HG03575 (cell line): ENCODE measurements at regions not wholly inside any gene's neighbourhood (a gene's known extent, or its start where the extent isn't known, plus 50 kb on each side); places are given as distances from the start of the nearest gene placed in this dataset.
"Not testable (repeated sequence)": the region's sequence is repeated elsewhere in the genome, so short reads cannot be mapped to it uniquely, and the experiment has no call there.

Experiments used
- ATAC-seq: cut with Tn5 transposase; IDR thresholded peaks from one replicate; pipeline ENCODE4 v1.9.1; 2021; ENCODE audit not compliant: unreplicated experiment, insufficient number of reproducible peaks, low FRiP score; ENCODE audit errors: extremely low read depth

- ATAC-seq: not testable (repeated sequence)
Observed at GRCh38 chr7:63856466-63856865, 142.2 kb upstream of the ZNF722 start.

- no peak for ATAC-seq
Observed at GRCh38 chr7:63867127-63867526, 131.5 kb upstream of the ZNF722 start.

- not testable (repeated sequence) for ATAC-seq
Observed at GRCh38 chr7:63874242-63874641, 124.4 kb upstream of the ZNF722 start.

- ATAC-seq: no peak
Observed at GRCh38 chr7:63876707-63877322, 121.8 kb upstream of the ZNF722 start.

- no peak for ATAC-seq
Observed at GRCh38 chr7:63887031-63887430, 111.6 kb upstream of the ZNF722 start.

- ATAC-seq: no peak
Observed at GRCh38 chr7:63899691-63900393, 98.8 kb upstream of the ZNF722 start.

- ATAC-seq: no peak
Observed at GRCh38 chr7:63900394-63901203, 98.0 kb upstream of the ZNF722 start.

- ATAC-seq: not testable (repeated sequence)
Observed at GRCh38 chr7:63901204-63901506, 97.5 kb upstream of the ZNF722 start.

- no peak for ATAC-seq
Observed at GRCh38 chr7:63918986-63919385, 79.7 kb upstream of the ZNF722 start.

- no peak for ATAC-seq
Observed at GRCh38 chr7:63925262-63925625, 73.4 kb upstream of the ZNF722 start.

GRCh38 chr7:63925626-63926460, 72.8 kb upstream of the ZNF722 start:
- peak; percentile 68 for ATAC-seq

GRCh38 chr7:63927261-63927660, 71.4 kb upstream of the ZNF722 start:
- ATAC-seq: no peak

GRCh38 chr7:63931057-63931600, 67.5 kb upstream of the ZNF722 start:
- no peak for ATAC-seq

GRCh38 chr7:63931985-63932577, 66.6 kb upstream of the ZNF722 start:
- no peak for ATAC-seq
